ENCODE measurements at regions not wholly inside any gene's neighbourhood (a gene's known extent, or its start where the extent isn't known, plus 50 kb on each side); places are given as distances from the start of the nearest gene placed in this dataset.

GRCh38 chr16:26295625-26296304, 604.0 kb downstream of the HS3ST4 start:
- ATAC-seq (no peak), FAIRE-seq (no peak), DNase-seq (ENCODE audit: low read depth, low spot score) (no peak)
- H3K4me2 ChIP-seq (ENCODE audit: control insufficient read depth, insufficient read depth) = no peak overlapping the region
- SMC1A ChIA-PET (ENCODE audit: uncharacterized antibody, unreplicated experiment) = no interaction called here
- intact Hi-C loops (cut with micrococcal nuclease; ENCODE audit: unreplicated experiment) (no loop called here), in situ Hi-C loops (cut with MboI) (no loop called here)
- H3K27me3 ChIP-seq (replicated peaks in 1 of 2; ENCODE audit: control insufficient read depth in 2 of 2, insufficient read depth in 2 of 2, low read length in 1 of 2) = no peaks in the 10 kb centered on the region
- H2AFZ ChIP-seq (ENCODE audit: control insufficient read depth, low read depth, low read length) = no peak overlapping the region
- H4K20me1 ChIP-seq (ENCODE audit: control insufficient read depth, insufficient read depth) = no peaks in the 10 kb centered on the region
- no peaks in the 10 kb centered on the region for H3K9me3 ChIP-seq (replicated peaks; ENCODE audit: control insufficient read depth, insufficient read depth, low read length)
- RAD21 ChIA-PET (ENCODE audit: unreplicated experiment) = no interaction called here
- no TSS peak for BruUV-seq (replicated peaks)
- TF ChIP-seq BHLHE40 (IDR thresholded peaks at IDR 0.05; ENCODE audit: borderline replicate concordance in 1 of 2, low read depth in 2 of 2, low read length in 1 of 2) = no peak
- TF ChIP-seq SMAD1 (IDR thresholded peaks at IDR 0.05; ENCODE audit: low read depth, partially characterized antibody) = no peak
- TF ChIP-seq POLR2A (IDR thresholded peaks at IDR 0.05; ENCODE audit: low read depth, low read length) = no peak
- no peak for TF ChIP-seq IKZF2 (IDR thresholded peaks at IDR 0.05)
- TF ChIP-seq SMARCA5 (IDR thresholded peaks at IDR 0.05) = no peak
- TF ChIP-seq NFYB (IDR thresholded peaks at IDR 0.05; ENCODE audit: insufficient read depth, low read depth, low read length) = no peak
- TF ChIP-seq, protein P1, sequence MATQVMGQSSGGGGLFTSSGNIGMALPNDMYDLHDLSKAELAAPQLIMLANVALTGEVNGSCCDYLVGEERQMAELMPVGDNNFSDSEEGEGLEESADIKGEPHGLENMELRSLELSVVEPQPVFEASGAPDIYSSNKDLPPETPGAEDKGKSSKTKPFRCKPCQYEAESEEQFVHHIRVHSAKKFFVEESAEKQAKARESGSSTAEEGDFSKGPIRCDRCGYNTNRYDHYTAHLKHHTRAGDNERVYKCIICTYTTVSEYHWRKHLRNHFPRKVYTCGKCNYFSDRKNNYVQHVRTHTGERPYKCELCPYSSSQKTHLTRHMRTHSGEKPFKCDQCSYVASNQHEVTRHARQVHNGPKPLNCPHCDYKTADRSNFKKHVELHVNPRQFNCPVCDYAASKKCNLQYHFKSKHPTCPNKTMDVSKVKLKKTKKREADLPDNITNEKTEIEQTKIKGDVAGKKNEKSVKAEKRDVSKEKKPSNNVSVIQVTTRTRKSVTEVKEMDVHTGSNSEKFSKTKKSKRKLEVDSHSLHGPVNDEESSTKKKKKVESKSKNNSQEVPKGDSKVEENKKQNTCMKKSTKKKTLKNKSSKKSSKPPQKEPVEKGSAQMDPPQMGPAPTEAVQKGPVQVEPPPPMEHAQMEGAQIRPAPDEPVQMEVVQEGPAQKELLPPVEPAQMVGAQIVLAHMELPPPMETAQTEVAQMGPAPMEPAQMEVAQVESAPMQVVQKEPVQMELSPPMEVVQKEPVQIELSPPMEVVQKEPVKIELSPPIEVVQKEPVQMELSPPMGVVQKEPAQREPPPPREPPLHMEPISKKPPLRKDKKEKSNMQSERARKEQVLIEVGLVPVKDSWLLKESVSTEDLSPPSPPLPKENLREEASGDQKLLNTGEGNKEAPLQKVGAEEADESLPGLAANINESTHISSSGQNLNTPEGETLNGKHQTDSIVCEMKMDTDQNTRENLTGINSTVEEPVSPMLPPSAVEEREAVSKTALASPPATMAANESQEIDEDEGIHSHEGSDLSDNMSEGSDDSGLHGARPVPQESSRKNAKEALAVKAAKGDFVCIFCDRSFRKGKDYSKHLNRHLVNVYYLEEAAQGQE (IDR thresholded peaks at IDR 0.05; ENCODE audit: low read depth, low read length) = no peak
- TF ChIP-seq CEBPZ (IDR thresholded peaks at IDR 0.05; ENCODE audit: low read depth, low read length) = no peak
- TF ChIP-seq ZNF274 (IDR thresholded peaks at IDR 0.05; ENCODE audit: insufficient read depth, insufficient read length) = no peak
- H3K79me2 ChIP-seq (ENCODE audit: control insufficient read depth, insufficient read depth, low read length) = no peaks in the 10 kb centered on the region
- no peaks in the 10 kb centered on the region for H3K4me1 ChIP-seq (ENCODE audit: control insufficient read depth, insufficient read depth, low read length)
- H3K4me3 ChIP-seq = no peak overlapping the region
- WGBS (ENCODE audit: insufficient coverage, insufficient replicate concordance, low lambda C conversion rate, missing lambda C conversion rate) = 8% methylated on average over 12 of the region's 12 CpGs
- CTCF ChIA-PET = no interaction called here
- no peak overlapping the region for H3K9ac ChIP-seq (ENCODE audit: control insufficient read depth, insufficient read depth, low read length)
- no peaks in the 10 kb centered on the region for H3K36me3 ChIP-seq (ENCODE audit: control insufficient read depth in 2 of 2, insufficient read depth in 2 of 2, low read length in 1 of 2)
- no peak overlapping the region for H3K27ac ChIP-seq (ENCODE audit: control insufficient read depth, insufficient read depth)
- POLR2A ChIA-PET = no interaction called here

Measured in GM12878 (cell line).